SKM-1 treated with dmso at 0.1 percent for 144 hours (cell line): ENCODE measurements at regions not wholly inside any gene's neighbourhood (a gene's known extent, or its start where the extent isn't known, plus 50 kb on each side); places are given as distances from the start of the nearest gene placed in this dataset.

ENCODE experiments used
- DNase-seq: peaks from one replicate; lab custom pipeline; 2025; ENCODE audit not compliant: unreplicated experiment; lab: John Stamatoyannopoulos, UW

GRCh38 chr16:64138621-64139020, 983.2 kb downstream of the CDH11 start:
- DNase-seq = no peak

DNA sequence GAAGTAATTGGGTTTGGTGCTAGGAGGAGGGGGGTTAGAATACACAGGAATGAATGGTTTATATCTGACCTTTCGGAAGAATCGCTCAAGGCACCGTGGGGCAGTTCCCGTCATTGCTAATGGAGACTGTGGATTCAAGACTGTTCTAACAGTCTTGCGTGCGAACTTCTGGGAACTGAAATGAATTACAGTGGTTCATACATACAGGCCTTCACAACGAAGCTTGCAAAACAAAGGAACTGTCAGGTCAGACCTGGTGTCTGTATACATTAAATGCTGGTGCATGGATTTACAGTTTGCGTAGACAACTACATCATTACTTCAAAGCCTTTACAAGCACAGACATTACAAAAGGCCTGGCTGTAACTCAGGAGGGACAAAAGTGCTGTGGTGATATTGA, 983.9 kb downstream of the CDH11 start:
- DNase-seq = no peak

GRCh38 chr16:64136743-64137142, 985.1 kb downstream of the CDH11 start:
- no peak for DNase-seq

DNA sequence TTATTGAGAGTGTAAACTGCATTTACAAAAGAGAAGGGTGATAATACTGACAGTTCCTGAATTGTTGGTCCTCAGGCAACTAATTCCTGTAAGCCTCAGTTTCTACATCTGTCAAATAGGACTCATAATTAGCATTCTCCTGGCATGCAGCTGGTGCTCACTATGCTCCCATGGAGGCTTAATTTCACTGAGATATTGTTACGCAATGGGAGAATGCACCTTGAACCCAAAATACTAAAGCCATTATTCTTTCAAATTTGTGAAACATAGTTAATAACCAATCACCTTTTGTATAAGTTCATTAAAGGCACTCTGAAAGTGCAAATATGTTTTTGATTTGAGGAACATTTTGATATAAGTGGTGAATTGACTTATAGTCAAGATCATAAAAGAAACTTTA, 985.5 kb downstream of the CDH11 start:
- DNase-seq = no peak

DNA sequence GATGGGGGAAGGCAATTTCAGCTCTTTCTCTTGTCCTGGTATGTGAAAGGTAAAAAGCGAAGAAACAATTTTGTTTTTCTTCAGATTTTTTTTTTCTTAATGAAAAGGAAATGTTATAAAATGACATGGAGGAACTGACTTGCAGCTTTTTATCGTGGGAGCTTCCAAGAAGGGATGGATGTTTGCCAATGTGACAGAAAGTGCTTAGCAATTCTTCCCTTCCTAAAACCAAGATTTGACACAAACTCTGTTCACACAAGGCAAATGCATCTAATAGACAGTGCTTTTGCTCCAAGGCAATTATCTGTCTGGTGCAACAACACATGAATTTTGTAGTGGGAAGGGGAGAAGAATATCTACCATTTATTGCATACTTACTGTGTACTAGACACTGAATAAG, 988.5 kb downstream of the CDH11 start:
- DNase-seq = no peak

DNA sequence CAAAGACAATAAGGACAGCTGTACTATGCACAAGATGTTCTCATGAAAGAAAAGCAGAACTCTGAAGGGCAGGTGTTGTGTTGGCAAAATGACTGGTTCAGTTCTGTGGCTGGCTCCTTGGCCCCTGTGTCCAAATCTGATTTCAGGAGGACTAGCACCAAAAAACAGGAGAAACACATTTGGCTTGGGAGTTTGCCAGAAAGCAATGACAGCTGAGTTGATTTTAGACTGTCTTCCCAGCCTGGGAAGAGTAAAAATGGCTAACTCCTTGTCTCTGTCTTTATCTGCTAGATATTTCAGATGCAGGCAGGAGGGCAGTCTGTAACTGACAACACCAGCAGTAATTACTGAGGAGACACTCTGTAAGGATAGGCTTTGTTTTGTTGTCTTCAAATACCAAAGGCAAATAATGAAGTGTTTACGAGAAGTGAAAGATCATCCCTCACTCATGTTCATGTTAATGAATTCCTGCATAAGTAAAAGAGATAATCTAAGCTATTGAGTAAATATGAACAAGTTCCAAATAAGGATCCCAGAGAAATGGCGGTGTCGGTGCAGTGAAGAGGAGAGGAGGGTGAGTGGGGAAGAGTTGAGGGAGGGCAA, 989.0 kb downstream of the CDH11 start:
- no peak for DNase-seq

DNA sequence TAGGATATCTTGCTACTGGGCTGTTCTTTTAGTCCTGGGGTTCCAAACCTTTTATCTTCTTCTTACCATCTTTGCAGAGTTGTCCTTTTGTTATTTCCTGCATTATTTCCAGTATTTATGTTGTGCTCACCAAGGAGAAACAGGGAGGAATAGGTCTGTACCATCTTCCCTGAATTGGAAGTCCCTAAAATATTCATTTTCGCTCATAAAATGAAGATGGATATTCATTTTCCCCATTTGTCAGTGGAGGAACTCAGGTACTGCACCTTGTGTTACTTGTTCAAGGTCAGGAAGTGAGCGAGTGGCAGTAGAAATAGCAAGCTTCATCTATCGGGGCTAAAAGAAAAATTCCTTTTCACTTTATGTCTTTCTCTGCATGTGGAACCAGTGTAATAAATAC, 989.7 kb downstream of the CDH11 start:
- DNase-seq = no peak

GRCh38 chr16:64131423-64131822, 990.4 kb downstream of the CDH11 start:
- DNase-seq = no peak

GRCh38 chr16:64130140-64130539, 991.7 kb downstream of the CDH11 start:
- DNase-seq = no peak

GRCh38 chr16:64122177-64122576, 999.7 kb downstream of the CDH11 start:
- no peak for DNase-seq

GRCh38 chr16:64121473-64121872, 1000.4 kb downstream of the CDH11 start:
- DNase-seq = no peak

- DNase-seq = no peak
Observed at GRCh38 chr16:64116151-64116550, 1005.7 kb downstream of the CDH11 start.

- no peak for DNase-seq
Observed at GRCh38 chr16:64109241-64109640, 1012.6 kb downstream of the CDH11 start.

DNA sequence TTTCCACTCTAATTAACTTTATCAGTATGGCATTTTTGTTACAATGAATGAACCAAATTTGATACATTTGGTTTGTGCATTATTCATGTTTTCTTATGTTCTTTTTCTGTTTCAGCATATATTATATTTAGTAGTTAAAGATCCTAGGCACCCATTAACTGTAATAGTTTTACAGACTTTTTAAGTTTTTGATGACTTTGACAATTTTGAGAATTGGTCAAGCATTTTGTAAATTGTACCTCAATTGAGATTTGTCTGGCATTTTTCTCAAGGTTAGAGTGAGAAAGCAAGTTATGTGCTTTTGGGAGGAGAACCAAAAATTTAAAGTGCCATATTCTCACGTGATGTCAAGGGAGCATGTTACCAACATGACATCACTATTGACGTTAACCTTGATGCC, 1019.2 kb downstream of the CDH11 start:
- no peak for DNase-seq

GRCh38 chr16:64098451-64098850, 1023.4 kb downstream of the CDH11 start:
- DNase-seq = no peak

DNA sequence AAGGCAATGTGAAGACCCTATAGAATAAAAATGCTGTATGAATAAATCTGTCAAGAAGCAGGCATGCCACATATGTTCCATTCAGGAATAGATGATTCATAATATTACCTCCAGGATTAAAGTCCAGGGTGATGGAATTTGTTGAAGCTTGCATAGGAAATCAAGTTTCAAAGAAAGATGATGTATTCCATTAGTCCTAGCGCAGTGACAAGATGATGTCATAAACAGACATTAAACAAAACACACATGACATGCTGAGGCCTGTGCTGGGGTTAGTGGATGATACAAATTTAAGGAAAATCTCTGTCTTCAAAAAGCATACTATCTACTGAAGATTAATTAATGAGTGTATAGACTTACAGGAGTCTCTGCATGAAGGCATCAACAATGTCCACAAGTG, 1025.2 kb downstream of the CDH11 start:
- no peak for DNase-seq

GRCh38 chr16:64094992-64095634, 1026.8 kb downstream of the CDH11 start:
- no peak for DNase-seq

- DNase-seq = no peak
Observed at GRCh38 chr16:64094181-64094965, 1027.5 kb downstream of the CDH11 start.

DNA sequence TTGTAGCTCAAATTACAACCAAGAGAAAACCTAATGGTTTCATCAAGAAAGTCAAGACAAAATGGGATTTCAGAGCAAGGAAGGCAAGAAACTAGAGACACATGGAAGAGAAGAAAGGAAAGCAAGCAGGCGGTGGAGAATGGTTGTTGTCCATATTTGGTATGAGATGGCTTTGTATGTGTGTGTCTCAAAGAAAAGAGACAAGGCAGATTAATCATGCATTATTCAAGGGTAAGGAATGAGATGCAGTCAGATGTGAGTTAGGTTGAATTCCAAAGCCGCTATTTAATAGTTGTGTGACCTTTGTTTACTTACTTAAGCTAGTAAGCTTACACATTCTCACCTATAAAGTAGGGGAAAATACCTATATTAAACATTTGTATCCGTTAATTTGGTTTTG, 1029.6 kb downstream of the CDH11 start:
- DNase-seq = no peak

- DNase-seq = no peak
Observed at GRCh38 chr16:64090327-64090726, 1031.5 kb downstream of the CDH11 start.

- DNase-seq = no peak
Observed at GRCh38 chr16:64089697-64090096, 1032.2 kb downstream of the CDH11 start.

GRCh38 chr16:64088838-64089237, 1033.0 kb downstream of the CDH11 start:
- no peak for DNase-seq
